Stimulated activated CD4-positive, alpha-beta T cell treated with anti-CD3 and anti-CD28 coated beads, Interleukin-2, amount 100 ng/mL, for 48 hours (primary cell): ENCODE measurements at regions not wholly inside any gene's neighbourhood (a gene's known extent, or its start where the extent isn't known, plus 50 kb on each side); places are given as distances from the start of the nearest gene placed in this dataset.

ENCODE experiments used
- DNase-seq, 2 donors: peaks; one replicate each; pipeline ENCODE4 v3.0.0-alpha.2; 2020

- DNase-seq = no peak
Observed at GRCh38 chr2:38509947-38510326, 92.8 kb downstream of the HNRNPLL start.

- no peak for DNase-seq
Observed at GRCh38 chr2:38509314-38509946, 93.3 kb downstream of the HNRNPLL start.

- DNase-seq = peak; percentile 82 to 83
Observed at GRCh38 chr2:38508311-38509039, 94.3 kb downstream of the HNRNPLL start.

GRCh38 chr2:38507712-38508111, 95.0 kb downstream of the HNRNPLL start:
- DNase-seq = no peak

- no peak for DNase-seq
Observed at GRCh38 chr2:38505779-38506178, 96.9 kb downstream of the HNRNPLL start.

GRCh38 chr2:38504169-38504568, 98.6 kb downstream of the HNRNPLL start:
- no peak for DNase-seq

- no peak for DNase-seq
Observed at GRCh38 chr2:38502107-38502506, 100.6 kb downstream of the HNRNPLL start.

- no peak for DNase-seq
Observed at GRCh38 chr2:38500283-38500634, 102.5 kb downstream of the HNRNPLL start.

- no peak for DNase-seq
Observed at GRCh38 chr2:38499548-38500282, 103.0 kb downstream of the HNRNPLL start.

- no peak for DNase-seq
Observed at GRCh38 chr2:38498045-38498481, 104.7 kb downstream of the HNRNPLL start.

- no peak for DNase-seq
Observed at GRCh38 chr2:38497670-38498037, 105.1 kb downstream of the HNRNPLL start.

- DNase-seq = no peak
Observed at GRCh38 chr2:38496927-38497669, 105.6 kb downstream of the HNRNPLL start.

- DNase-seq = no peak
Observed at GRCh38 chr2:38495880-38496279, 106.8 kb downstream of the HNRNPLL start.

GRCh38 chr2:38494394-38494793, 108.3 kb downstream of the HNRNPLL start:
- DNase-seq = no peak

GRCh38 chr2:38492042-38492615, 110.6 kb downstream of the HNRNPLL start:
- DNase-seq = no peak

- no peak for DNase-seq
Observed at GRCh38 chr2:38491436-38491835, 111.3 kb downstream of the HNRNPLL start.

GRCh38 chr2:38489846-38490245, 112.8 kb upstream of the ATL2 start:
- DNase-seq = no peak

- no peak for DNase-seq
Observed at GRCh38 chr2:38487852-38488251, 110.8 kb upstream of the ATL2 start.

GRCh38 chr2:38486213-38487026, 109.3 kb upstream of the ATL2 start:
- no peak for DNase-seq

- no peak for DNase-seq
Observed at GRCh38 chr2:38485734-38486133, 108.7 kb upstream of the ATL2 start.

- no peak for DNase-seq
Observed at GRCh38 chr2:38484957-38485356, 107.9 kb upstream of the ATL2 start.
